Hindlimb muscle (tissue), 1 donor: ENCODE measurements at regions not wholly inside any gene's neighbourhood (a gene's known extent, or its start where the extent isn't known, plus 50 kb on each side); places are given as distances from the start of the nearest gene placed in this dataset.

Source experiments
- DNase-seq: peaks from one replicate; pipeline ENCODE4 v3.0.0-alpha.2; 2013

GRCh38 chr20:17810847-17811627 lies 111.3 kb downstream of the BANF2 start:
- peak; percentile 53 for DNase-seq

- no peak for DNase-seq
These were observed 110.4 kb downstream of the BANF2 start for GRCh38 chr20:17810062-17810631.

GRCh38 chr20:17809362-17810061 lies 109.7 kb downstream of the BANF2 start:
- DNase-seq: no peak

GRCh38 chr20:17808782-17809181 lies 109.0 kb downstream of the BANF2 start:
- no peak for DNase-seq

GRCh38 chr20:17808357-17808756 lies 108.6 kb downstream of the BANF2 start:
- DNase-seq: peak; percentile 80

GRCh38 chr20:17807651-17808050 lies 107.9 kb downstream of the BANF2 start:
- DNase-seq: no peak

GRCh38 chr20:17806739-17807441 lies 107.1 kb downstream of the BANF2 start:
- peak; percentile 92 for DNase-seq

GRCh38 chr20:17806107-17806506 lies 106.3 kb downstream of the BANF2 start:
- no peak for DNase-seq

- DNase-seq: no peak
These were observed 104.0 kb downstream of the BANF2 start for GRCh38 chr20:17803765-17804164.

GRCh38 chr20:17799575-17800227 lies 99.9 kb downstream of the BANF2 start:
- DNase-seq: no peak

- no peak for DNase-seq
These were observed 98.8 kb downstream of the BANF2 start for GRCh38 chr20:17798601-17799000.

GRCh38 chr20:17797579-17797978 lies 97.8 kb downstream of the BANF2 start:
- no peak for DNase-seq

GRCh38 chr20:17797161-17797560 lies 97.4 kb downstream of the BANF2 start:
- no peak for DNase-seq

GRCh38 chr20:17796091-17796563 lies 96.4 kb downstream of the BANF2 start:
- DNase-seq: no peak

GRCh38 chr20:17795501-17796071 lies 95.8 kb downstream of the BANF2 start:
- no peak for DNase-seq

GRCh38 chr20:17795003-17795402 lies 95.2 kb downstream of the BANF2 start:
- DNase-seq: no peak

- DNase-seq: no peak
These were observed 94.6 kb downstream of the BANF2 start for GRCh38 chr20:17794400-17794799.

GRCh38 chr20:17793986-17794385 lies 94.2 kb downstream of the BANF2 start:
- DNase-seq: no peak

GRCh38 chr20:17790296-17790695 lies 90.5 kb downstream of the BANF2 start:
- no peak for DNase-seq

GRCh38 chr20:17787816-17788215 lies 88.0 kb downstream of the BANF2 start:
- no peak for DNase-seq

- DNase-seq: peak; percentile 65
These were observed 86.5 kb downstream of the BANF2 start for GRCh38 chr20:17786221-17786718.
